HS-5 (cell line): ENCODE measurements at regions not wholly inside any gene's neighbourhood (a gene's known extent, or its start where the extent isn't known, plus 50 kb on each side); places are given as distances from the start of the nearest gene placed in this dataset.
"Not testable (repeated sequence)": the region's sequence is repeated elsewhere in the genome, so short reads cannot be mapped to it uniquely, and the experiment has no call there.

Source experiments
- DNase-seq: peaks from one replicate; pipeline ENCODE4 v3.0.0-alpha.2; 2012; ENCODE audit warnings: low read depth

DNA sequence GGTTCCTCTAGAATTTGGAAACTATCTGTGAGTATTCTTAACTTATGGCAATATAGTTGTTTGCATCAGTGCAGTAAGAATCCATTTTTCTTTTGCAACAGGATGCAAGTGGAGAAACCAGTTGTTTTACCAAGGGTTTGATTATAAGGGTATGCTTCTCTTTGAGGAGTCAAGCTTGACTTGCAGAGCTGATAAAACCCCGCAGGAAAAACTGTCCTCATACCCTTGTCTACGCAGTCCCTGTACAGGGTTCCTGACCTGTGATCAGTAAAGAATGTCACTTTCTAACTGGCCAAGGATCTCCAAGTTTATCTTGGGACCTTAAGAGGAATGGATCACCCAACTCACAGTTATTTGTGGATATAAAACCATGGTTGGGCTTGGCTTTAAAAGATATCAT is 161.1 kb upstream of the OLIG3 start:
- DNase-seq = no peak

GRCh38 chr6:137656735-137657134 is 162.5 kb upstream of the OLIG3 start:
- no peak for DNase-seq

- DNase-seq = no peak
Observed at GRCh38 chr6:137657351-137657911, 163.2 kb upstream of the OLIG3 start.

GRCh38 chr6:137658287-137658686 is 164.1 kb upstream of the OLIG3 start:
- no peak for DNase-seq

DNA sequence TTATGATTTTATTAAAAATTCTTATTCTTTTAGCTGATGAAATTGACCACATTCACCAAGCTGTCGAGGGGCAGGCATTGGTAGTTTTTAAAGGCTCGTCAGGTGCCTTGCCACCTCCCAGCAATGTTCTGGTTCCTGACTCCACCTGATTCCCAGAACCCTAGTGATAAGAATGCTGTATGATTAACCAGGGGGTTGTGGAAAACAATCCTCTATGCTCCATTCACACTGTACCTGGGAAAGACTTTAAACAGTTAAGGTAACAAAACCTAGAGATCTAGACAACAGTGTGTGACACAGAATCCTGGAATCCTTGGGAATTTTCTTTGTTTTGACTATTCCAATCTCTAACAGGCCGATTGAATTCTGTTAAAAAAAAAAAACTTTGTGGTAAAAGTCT is 165.7 kb upstream of the OLIG3 start:
- DNase-seq = no peak

- no peak for DNase-seq
Observed at GRCh38 chr6:137660296-137660731, 166.1 kb upstream of the OLIG3 start.

- no peak for DNase-seq
Observed at GRCh38 chr6:137661601-137662000, 167.4 kb upstream of the OLIG3 start.

- no peak for DNase-seq
Observed at GRCh38 chr6:137664183-137664582, 170.0 kb upstream of the OLIG3 start.

DNA sequence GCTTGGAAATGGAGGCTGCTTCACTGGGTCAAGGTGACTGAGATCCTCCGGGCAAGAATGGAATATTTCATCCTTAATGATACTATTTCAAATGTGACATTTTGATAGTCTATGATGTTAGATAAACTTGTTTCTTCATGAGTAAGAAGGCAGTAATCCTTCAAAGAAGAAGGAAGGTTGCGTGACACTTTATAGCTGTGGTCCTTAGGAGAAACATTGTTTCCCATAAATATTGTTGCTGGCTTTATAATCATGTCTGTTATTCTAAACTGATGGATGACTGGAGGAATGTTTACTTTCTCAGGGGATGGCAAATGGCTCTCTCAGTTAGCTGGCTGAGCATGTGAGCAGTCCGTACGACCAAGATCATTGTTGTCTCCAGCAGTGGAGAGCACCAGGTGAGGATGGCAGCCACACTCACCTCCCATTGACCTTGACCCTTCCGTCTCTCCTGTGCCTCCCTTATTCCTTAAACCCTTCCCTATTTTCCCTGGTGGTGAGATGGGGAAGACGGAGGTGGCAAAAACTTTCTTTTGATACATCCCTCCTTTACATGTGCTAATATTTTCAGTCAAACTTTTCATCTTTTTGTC is 171.2 kb upstream of the OLIG3 start:
- DNase-seq = no peak

GRCh38 chr6:137666202-137666774 is 172.1 kb upstream of the OLIG3 start:
- no peak for DNase-seq

DNA sequence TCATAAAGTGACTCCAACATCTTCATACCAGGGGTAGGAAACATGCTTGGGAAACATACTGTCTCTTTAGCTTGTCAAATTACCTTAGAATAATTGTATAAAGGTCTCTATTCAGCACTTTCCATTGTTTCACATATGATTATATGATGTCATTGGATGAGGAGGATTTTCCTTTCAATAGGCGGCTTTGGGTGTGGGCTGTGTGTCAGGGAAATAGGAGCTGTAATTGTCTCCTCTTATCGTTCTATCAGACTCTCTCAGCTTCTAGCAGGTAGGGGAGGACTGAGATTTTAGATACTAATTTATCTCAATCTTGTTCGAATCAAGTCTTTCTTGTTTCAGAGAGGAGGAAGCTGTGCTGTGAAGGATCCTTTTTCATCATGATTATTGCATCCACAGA is 179.4 kb upstream of the OLIG3 start:
- no peak for DNase-seq

- no peak for DNase-seq
Observed at GRCh38 chr6:137676888-137677287, 182.7 kb upstream of the OLIG3 start.

GRCh38 chr6:137677709-137678108 is 183.5 kb upstream of the OLIG3 start:
- no peak for DNase-seq

DNA sequence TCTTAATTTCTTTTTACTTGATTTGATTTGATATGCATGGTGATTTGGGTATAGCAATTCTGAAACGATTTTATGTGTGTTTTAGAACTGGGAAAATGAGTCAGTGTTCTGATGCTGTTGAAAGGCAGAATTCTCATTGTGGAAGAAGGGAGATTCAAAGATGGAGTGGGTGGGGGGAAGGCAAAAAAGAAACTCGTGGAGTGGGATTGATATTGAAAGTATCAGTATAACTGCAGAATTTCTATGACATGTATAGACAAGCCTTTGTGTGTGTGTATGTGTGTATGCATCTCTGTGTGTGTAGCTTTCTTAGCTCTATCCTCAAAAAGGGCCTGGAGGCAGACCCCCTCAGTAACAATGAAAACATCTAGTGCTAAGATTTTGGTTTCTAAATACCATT is 184.3 kb upstream of the OLIG3 start:
- no peak for DNase-seq

GRCh38 chr6:137680705-137681346 is 186.2 kb upstream of the TNFAIP3 start:
- DNase-seq = no peak

GRCh38 chr6:137681445-137682009 is 185.5 kb upstream of the TNFAIP3 start:
- DNase-seq = no peak

GRCh38 chr6:137682658-137683057 is 184.4 kb upstream of the TNFAIP3 start:
- DNase-seq = not testable (repeated sequence)

- no peak for DNase-seq
Observed at GRCh38 chr6:137683916-137684315, 183.1 kb upstream of the TNFAIP3 start.

DNA sequence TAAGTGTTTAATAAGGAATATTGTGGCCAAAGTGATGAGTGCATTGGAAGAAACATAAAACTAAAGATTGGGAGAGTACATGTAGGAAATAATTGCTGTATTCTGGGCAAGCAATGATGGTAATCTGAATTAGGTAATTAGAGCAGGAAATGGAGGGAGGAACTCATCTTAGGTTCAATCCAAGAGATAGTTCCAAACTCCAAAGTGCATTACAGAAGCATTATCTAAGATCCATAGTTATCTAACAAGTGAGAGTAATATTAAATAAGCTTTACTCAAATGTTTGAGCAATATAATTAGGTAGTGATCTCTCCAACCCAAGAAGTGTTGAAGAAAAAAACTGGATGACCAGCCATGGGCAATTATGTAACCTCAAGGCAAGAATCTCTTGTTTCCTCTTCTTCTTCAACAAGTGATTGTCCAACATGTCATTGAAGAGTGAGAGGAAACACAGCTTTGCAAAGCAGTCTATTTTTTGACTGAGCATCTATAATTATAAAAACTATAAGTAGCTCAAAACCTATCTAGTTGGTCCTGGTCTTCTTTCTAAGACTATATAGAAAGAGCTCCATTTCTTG is 181.2 kb upstream of the TNFAIP3 start:
- no peak for DNase-seq

DNA sequence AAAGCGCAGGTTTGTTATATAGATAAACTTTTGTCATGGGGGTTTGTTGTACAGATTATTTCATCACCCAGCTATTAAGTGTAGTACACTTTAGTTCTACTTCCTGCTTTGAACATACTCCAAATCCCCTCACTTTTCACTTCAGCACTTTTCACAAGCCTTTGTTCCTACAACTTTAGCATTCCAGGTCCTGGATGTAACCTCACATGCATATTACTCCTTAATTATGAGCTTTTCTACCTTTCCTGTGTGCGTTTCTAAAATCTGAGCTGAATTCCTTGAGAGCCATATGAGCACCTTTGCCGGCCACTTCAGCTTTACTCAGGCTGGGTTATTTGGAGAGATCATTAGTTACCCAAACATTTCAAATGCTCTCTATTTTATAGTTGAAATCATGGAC is 179.2 kb upstream of the TNFAIP3 start:
- DNase-seq = no peak

DNA sequence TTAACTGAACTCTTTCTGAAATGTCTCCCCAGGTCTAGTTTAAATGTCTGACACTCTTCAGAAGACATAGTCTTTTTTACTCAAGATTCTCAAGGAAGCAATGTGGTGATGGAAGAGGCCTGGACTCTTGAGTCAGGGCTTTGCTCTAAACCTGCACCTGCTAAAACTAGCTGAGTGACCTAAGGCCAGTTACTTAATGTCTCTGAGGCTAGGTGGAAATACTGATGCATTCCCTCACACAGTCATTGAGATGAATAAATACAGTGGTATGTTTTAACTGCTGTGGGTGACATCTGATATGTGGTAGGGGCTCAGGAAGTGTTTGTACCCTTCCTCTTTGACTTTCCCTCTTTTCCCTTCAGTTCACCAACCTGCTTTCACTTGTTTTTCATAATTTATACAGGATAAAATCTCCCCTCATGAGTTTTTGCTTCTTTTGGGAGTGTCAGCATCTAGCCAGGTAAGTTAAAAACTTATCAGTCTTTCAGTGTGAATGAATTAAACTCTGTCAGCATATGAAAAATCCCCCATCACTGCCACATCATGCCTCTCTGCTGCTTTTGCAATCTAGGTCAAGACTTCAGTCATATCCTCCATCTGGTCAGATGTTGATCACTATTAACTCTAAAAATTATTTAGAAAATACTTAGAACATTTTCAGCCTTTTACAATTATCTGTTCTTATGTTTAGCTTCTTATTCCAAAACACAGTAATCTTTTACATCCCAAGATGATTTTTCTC is 178.7 kb upstream of the TNFAIP3 start:
- DNase-seq = no peak

DNA sequence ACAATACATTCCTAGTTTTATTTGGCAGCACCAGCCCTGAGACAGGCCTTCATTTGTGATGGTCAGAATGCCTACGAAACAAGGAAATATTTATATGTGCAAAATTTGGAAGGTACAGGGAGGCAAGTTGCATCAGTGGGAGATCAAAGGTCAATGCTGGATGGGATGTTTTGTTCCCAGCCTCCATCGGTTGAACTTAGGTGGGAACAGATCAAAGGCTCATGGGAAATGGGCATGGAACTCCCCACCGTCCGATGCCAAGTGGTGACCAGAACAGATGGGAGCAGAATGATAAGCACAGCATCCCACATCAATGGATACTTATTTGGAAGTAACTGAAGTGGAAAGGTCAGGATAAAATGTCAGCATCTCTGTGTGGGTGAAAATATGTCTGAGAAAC is 177.7 kb upstream of the TNFAIP3 start:
- no peak for DNase-seq
